ENCODE measurements at regions not wholly inside any gene's neighbourhood (a gene's known extent, or its start where the extent isn't known, plus 50 kb on each side); places are given as distances from the start of the nearest gene placed in this dataset.

DNA sequence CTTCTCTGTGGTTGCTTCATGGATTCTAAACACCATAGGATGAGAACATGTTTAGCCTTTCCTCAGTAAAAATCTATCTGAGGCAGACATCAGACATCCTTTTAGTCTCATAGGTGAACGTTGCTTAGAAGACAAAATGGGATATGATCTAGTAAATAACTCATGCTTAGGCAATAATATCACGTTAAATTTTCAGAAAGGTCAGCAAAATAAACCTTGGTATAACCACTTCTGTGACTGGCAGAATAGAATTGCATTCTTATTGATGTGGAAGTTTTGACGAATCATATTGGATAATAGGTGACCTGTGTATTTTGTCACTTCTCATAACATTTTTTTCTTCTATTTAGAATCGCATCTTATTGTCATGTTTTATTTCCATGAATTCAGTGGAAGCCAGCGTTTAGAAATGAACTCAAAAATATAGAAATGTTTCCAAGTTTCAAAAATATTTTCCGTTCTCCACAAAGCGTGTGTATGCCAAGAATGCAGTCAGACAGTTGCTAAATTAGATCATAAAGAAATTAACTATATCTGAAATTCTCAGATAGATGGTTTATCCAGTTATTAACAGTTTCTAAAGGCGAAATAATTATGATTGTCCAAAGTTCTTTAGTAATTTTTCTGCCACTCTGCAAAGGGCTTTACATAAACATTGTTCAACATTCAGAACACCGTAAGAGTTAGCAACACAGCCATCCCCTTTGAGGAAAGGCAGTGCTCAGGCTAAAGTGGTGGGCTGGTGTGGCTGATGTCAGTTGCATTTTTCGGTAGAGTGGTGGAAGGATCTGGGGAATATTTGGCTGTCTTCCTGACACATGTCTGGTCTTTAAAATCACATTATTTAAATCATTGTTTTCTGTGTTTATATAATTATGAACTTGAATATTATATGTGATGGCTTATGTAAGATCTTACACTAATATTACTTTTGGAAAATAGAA is 827.2 kb downstream of the MTRR start:
- Histone ChIP-seq H3K27ac (ENCODE audit: low read length) (no peak overlapping the region), H3F3A (ENCODE audit: insufficient read depth, low read length, poor library complexity, severe bottlenecking) (no peaks in the 10 kb centered on the region), H3K4me3 (ENCODE audit: low read length) (no peak overlapping the region), H3K79me2 (replicated peaks; ENCODE audit: insufficient read depth, low read length) (no peaks in the 10 kb centered on the region), H3K4me2 (ENCODE audit: low read length) (no peak overlapping the region), H3K27me3 (ENCODE audit: insufficient read depth, low read depth, low read length) (no peaks in the 10 kb centered on the region), H3K9me3 (ENCODE audit: low read length) (no peaks in the 10 kb centered on the region), H2AFZ (ENCODE audit: low read depth, low read length) (no peak overlapping the region), H3K9me2 (ENCODE audit: insufficient read depth, low read length) (no peaks in the 10 kb centered on the region), H3K36me3 (ENCODE audit: insufficient read depth, low read length) (no peaks in the 10 kb centered on the region), H3K9ac (ENCODE audit: low read length) (no peak overlapping the region), H4K20me1 (ENCODE audit: insufficient read depth) (no peaks in the 10 kb centered on the region)
- no peak for TF ChIP-seq MXI1 (conservative IDR thresholded peaks at IDR 0.05; ENCODE audit: poor library complexity, severe bottlenecking)
- no peak for TF ChIP-seq EZH2 (IDR thresholded peaks at IDR 0.05; ENCODE audit: borderline replicate concordance, insufficient read depth, low read length, poor library complexity, severe bottlenecking)
- TF ChIP-seq, protein P1, sequence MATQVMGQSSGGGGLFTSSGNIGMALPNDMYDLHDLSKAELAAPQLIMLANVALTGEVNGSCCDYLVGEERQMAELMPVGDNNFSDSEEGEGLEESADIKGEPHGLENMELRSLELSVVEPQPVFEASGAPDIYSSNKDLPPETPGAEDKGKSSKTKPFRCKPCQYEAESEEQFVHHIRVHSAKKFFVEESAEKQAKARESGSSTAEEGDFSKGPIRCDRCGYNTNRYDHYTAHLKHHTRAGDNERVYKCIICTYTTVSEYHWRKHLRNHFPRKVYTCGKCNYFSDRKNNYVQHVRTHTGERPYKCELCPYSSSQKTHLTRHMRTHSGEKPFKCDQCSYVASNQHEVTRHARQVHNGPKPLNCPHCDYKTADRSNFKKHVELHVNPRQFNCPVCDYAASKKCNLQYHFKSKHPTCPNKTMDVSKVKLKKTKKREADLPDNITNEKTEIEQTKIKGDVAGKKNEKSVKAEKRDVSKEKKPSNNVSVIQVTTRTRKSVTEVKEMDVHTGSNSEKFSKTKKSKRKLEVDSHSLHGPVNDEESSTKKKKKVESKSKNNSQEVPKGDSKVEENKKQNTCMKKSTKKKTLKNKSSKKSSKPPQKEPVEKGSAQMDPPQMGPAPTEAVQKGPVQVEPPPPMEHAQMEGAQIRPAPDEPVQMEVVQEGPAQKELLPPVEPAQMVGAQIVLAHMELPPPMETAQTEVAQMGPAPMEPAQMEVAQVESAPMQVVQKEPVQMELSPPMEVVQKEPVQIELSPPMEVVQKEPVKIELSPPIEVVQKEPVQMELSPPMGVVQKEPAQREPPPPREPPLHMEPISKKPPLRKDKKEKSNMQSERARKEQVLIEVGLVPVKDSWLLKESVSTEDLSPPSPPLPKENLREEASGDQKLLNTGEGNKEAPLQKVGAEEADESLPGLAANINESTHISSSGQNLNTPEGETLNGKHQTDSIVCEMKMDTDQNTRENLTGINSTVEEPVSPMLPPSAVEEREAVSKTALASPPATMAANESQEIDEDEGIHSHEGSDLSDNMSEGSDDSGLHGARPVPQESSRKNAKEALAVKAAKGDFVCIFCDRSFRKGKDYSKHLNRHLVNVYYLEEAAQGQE (IDR thresholded peaks at IDR 0.05; ENCODE audit: borderline replicate concordance), result no peak
- no peak for TF ChIP-seq POLR2AphosphoS5 (IDR thresholded peaks at IDR 0.05)
- no peak for TF ChIP-seq RAD21 (conservative IDR thresholded peaks at IDR 0.05)
- no peak for TF ChIP-seq CTCF (IDR thresholded peaks at IDR 0.05; ENCODE audit: poor library complexity, severe bottlenecking)
- TF ChIP-seq SMC3 (conservative IDR thresholded peaks at IDR 0.05; ENCODE audit: poor library complexity), result no peak
- no peak for TF ChIP-seq EP300 (conservative IDR thresholded peaks at IDR 0.05; ENCODE audit: poor library complexity, severe bottlenecking)
- no peak for TF ChIP-seq TAF1 (IDR thresholded peaks at IDR 0.05; ENCODE audit: low read depth)

DNA sequence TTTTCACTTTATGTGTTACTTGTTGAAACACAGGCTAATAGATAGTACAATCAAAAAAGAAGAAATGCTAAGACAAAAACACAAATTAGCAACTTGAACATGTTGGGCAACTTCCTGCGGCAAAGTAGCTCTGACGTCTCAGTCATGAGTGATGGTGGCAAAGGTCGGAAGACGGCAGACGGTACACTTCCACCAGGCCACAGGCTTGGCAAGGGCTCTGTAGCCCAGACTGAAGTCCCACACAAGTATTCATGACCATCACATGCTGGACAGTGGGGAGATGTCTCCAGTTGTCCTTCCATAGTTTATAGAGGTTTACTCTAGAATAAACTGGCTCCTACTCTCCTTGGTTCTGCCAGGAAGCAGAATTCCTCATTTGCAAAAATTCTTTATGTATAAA is 831.3 kb downstream of the MTRR start:
- Histone ChIP-seq H4K20me1 (ENCODE audit: insufficient read depth) (no peaks in the 10 kb centered on the region), H3K9ac (ENCODE audit: low read length) (no peak overlapping the region), H3K27me3 (ENCODE audit: insufficient read depth, low read depth, low read length) (no peaks in the 10 kb centered on the region), H3K4me3 (ENCODE audit: low read length) (no peak overlapping the region), H3K27ac (ENCODE audit: low read length) (no peak overlapping the region), H3K4me2 (ENCODE audit: low read length) (no peak overlapping the region), H2AFZ (ENCODE audit: low read depth, low read length) (no peak overlapping the region), H3K9me2 (ENCODE audit: insufficient read depth, low read length) (no peaks in the 10 kb centered on the region), H3K9me3 (ENCODE audit: low read length) (no peaks in the 10 kb centered on the region), H3K36me3 (ENCODE audit: insufficient read depth, low read length) (no peaks in the 10 kb centered on the region), H3K79me2 (replicated peaks; ENCODE audit: insufficient read depth, low read length) (no peaks in the 10 kb centered on the region), H3F3A (ENCODE audit: insufficient read depth, low read length, poor library complexity, severe bottlenecking) (no peaks in the 10 kb centered on the region)
- no peak for TF ChIP-seq TAF1 (IDR thresholded peaks at IDR 0.05; ENCODE audit: low read depth)
- TF ChIP-seq, protein P1 (IDR thresholded peaks at IDR 0.05; ENCODE audit: borderline replicate concordance), result no peak
- TF ChIP-seq EZH2 (IDR thresholded peaks at IDR 0.05; ENCODE audit: borderline replicate concordance, insufficient read depth, low read length, poor library complexity, severe bottlenecking), result no peak
- no peak for TF ChIP-seq RAD21 (conservative IDR thresholded peaks at IDR 0.05)
- TF ChIP-seq EP300 (conservative IDR thresholded peaks at IDR 0.05; ENCODE audit: poor library complexity, severe bottlenecking), result no peak
- no peak for TF ChIP-seq POLR2AphosphoS5 (IDR thresholded peaks at IDR 0.05)
- TF ChIP-seq MXI1 (conservative IDR thresholded peaks at IDR 0.05; ENCODE audit: poor library complexity, severe bottlenecking), result no peak
- no peak for TF ChIP-seq SMC3 (conservative IDR thresholded peaks at IDR 0.05; ENCODE audit: poor library complexity)
- no peak for TF ChIP-seq CTCF (IDR thresholded peaks at IDR 0.05; ENCODE audit: poor library complexity, severe bottlenecking)

All from neural cell (in vitro differentiated cells).